Hypothalamus (tissue), 51 donors: ENCODE measurements at regions not wholly inside any gene's neighbourhood (a gene's known extent, or its start where the extent isn't known, plus 50 kb on each side); places are given as distances from the start of the nearest gene placed in this dataset.

Experiments
- DNase-seq, 51 donors: peaks; one replicate each; lab custom pipeline; 2025; lab: John Stamatoyannopoulos, UW

DNA sequence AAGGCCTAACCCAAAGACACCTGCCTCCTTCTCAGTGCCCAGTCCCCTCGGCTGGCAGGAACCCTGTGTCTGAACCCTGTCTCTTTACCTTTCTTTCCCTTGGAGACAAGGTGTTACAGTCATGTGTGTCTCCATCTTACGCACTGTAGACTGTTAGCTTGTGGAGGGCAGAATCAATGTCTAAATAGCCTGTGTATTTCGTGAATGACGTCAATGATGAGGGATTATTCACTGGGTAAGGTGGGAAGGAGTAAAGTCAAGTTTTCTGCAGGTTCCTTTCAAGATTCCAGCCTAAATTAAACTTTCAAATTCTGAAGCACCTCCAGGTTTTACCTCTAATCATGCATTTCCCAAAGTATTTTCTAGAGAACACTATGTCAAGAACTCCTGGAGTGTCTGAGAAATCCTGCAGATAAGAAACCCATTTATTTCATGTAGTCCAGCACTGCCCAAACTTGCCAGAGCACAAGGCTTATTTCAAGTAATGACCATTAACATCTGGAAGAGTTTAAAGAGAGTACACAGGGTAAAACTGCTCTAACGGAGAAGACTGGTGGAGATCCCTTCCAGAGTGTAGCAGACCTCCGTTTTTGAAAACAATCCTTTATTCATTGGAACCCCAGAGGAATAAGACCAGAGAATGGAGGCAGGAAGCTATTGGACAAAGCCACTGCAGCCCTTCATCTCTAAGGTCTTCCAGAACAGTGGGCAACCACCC, 72.8 kb downstream of the KCNF1 start:
- no peak for DNase-seq

DNA sequence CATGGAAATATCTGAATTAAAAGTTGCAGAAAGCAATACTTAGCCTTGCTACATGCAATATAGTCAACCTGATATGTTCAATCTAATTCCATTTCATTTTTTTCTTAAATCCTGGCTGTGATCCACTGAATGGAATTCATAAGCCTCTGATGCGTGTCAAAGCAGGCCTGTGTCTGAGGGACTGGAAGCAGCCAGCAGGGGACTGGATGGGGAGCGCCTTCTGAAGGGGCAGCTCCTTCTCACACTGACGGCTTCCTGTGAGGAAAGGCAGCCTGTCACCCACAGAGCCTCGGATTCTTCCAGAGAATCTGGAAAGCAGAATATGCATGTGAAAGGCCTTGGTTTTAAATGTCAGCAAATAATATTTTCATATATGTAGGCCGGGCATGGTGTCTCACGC, 73.5 kb downstream of the KCNF1 start:
- no peak for DNase-seq

DNA sequence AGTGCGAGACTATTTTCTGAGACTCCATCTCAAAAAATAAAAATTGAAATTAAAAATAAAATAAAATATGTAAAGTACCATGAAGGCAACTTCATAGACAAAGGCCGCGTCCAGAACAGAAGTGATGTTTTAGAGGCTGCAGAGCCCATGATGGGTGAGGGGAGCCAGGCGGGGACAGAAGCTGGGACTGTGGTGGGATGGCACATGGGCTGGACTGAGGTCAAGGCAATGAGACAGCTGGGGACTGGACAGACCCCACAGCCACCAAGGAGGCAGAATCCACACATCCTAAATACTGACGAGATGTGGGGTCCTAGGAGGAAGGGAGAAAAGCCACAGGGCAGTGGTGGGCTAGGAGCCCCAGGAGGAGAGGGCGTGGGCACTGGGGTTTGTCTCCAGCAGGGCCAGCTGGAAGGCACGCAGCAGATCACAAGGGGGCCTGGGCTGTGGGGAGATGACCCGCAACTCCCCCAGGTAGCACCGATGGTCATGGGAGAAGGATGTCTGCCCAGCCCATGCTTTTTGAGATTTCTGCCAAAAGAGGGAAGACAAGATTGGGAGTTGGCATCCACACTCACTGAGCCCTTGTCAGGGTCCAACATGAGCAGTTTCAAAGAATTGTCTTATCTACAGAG, 74.3 kb downstream of the KCNF1 start:
- no peak for DNase-seq

DNA sequence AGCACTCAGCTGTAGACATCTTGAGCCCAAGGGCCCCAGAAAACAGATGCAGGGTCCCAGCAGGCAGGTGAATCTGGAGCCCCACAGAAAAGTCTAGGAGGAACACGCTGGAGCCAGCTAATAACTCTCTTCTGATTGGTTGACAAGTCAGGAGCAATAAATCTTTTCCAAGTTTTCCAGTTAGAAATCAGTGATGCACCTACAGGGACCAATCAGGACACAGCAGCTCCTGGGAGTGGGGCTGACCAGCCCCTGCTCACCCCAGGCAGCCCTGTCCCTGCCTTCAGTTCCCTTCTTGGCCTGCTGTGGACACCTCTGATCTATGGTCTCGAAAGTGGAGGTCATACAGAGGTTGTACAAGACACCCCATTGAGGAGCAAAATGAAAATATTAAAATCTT, 75.7 kb downstream of the KCNF1 start:
- no peak for DNase-seq

DNA sequence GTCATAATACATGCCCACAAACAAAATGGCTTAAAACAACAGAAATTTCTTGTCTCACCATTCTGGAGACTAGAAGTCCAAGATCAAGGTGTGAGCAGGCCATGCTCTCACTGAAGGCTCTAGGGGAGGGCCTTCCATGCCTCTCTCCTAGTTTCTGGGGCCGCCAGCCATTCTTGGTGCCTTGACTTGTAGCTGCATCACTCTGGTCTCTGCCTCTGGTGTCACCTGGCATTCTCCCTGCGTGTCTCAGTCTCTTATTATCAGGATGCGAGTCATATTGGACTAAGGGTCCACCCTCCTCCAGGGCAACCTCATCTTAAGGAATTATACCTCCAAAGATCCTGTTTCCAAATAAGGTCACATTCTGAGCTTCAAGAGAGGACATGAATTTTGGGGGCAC, 76.1 kb downstream of the KCNF1 start:
- no peak for DNase-seq

DNA sequence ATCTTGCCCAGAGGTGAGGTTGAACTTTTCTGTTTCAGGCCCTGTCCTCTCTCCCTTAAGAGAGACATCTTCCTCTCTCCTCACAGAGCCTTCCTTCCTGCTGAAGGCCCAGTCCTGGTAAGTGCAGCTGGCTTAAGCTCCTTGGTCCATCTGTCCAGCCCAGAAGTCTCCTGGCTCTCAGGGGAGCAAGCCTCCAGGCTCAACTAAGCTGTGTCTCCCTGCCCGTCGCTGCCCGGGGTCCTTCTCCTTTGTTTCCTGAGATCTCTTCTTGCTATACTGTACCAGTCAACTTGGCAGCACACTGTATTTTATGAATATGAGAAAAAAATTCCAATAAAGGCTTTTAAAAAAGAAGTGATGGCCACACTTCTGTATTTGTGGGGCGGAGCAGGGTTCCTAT, 77.4 kb downstream of the KCNF1 start:
- no peak for DNase-seq

DNA sequence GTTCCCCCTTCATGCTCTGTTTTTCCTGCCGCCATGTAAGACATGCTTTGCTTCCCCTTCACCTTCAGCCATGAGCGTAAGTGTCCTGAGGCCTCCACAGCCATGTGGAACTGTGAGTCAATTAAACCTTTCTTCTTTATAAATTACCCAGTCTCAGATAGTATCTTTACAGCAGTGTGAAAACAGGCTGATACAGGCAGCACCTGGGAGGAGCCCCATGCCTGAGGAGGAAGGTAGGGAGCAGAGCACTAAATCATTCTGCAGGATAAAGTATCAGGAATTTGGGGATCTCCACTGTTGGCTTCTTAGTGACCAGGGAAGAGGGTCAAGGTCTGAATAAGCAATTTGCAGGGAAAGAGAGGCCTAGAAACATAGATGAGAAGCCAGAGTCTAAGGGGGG, 78.0 kb downstream of the KCNF1 start:
- no peak for DNase-seq

DNA sequence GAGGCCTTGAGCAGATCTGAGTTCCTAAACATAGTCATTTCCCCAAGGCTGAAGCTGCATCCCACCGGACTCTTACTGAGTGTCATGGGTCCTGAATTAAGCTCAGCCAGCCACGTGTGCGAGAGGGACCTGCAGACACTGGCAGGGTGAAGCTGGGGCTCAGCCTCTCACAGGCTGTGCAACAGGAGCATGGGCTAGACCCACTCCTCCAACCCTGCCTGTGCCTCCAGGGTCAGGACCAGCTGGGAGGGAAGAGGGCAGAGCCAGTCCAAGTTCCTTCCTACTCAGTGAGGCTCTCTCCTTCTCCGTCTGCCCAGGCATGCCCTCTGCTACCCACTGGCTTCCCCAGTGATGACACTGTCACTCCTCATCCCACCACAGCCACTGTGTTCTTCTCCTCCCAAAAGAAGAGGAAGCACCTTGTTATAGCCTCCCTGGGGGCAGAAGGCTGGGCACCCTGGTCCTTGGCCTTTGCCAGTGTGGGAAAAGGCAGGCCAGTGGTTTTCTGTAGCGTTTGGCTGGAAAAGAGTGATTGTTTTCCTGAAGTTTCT, 78.9 kb downstream of the KCNF1 start:
- no peak for DNase-seq

DNA sequence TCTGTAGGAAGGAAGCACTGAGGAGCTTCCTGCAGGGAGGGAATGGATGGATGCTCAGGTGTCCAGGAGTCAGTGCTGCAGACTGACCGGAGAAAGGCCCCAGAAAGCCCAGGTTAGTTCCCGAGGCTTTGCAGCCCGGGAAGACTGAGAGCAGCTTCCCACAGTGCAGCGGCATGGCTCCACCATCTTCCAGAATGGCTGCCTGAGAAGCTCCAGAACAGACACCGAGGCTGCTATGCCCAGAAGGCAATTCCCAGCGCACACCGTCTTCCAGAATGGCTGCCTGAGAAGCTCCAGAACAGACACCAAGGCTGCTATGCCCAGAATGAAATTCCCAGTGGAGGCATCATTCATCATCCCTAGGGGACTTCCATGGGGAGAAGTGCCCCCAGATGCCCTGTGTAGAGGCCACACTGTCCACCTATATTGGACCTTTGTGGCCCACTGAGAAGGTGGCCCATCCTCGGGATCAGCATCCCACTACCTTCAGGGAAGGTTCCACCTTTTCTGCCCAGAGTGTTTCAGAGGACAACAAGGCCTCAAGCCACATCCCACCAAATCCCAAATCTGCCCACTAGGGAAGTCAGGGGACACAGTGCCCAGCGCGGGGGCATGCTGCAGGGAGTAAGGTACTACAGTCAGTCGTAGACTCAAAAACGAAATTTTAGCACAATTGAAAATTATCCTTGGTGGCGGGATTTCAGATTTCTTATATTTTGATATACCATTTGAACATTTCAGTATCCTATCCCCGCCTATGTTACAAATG, 80.5 kb downstream of the KCNF1 start:
- DNase-seq = no peak

DNA sequence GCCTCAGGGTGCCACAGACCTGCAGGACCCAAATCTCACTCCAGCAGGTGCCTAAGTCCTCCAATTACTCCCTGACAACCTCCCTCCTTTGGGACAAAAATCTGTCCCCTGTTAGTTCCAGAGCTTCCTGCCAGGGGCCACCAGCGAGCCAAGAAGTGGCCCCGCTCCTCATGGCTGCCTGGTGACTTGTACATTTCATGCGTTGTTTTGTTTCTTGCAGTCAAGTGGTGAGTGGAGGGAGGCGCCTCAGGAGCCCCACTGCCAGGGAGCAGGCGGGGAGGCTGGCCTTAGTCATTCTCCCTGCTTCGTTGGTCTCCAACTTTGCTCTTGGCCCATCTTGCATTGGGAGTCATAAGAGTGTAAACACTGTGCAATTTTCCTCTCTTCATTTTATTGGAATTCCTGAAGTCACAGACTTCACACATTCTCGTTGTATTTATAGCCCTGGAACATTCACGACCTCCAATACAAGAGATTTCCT, 81.3 kb downstream of the KCNF1 start:
- DNase-seq = no peak

DNA sequence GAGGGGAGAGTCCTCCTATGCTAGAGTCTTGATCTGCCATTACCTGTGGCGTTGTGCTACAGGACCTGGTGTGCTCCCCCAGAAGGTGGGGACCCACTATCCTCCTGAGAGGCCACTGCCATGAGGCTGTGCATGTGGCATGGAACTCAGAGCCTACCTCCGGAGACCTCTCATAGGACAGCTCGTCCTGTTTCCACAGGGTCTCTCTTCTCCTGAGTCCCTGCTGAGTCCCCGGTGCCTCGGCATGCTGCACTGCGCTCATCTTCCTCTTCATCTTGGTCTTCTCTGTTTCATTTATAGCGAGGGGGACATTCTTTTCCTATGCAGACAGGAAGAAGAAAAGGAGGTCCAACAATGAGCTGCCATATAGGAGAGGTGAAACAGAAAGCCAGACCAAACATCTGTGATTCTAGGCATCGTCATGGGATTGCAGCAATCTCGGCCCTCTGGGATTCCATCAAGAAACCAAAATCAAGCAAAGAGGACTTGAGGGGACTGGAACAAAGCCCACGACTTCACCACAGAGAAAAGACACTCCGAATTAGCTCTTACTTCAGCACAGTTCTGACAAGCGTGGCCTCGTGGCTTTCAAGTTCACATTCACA, 83.7 kb downstream of the KCNF1 start:
- DNase-seq = no peak

DNA sequence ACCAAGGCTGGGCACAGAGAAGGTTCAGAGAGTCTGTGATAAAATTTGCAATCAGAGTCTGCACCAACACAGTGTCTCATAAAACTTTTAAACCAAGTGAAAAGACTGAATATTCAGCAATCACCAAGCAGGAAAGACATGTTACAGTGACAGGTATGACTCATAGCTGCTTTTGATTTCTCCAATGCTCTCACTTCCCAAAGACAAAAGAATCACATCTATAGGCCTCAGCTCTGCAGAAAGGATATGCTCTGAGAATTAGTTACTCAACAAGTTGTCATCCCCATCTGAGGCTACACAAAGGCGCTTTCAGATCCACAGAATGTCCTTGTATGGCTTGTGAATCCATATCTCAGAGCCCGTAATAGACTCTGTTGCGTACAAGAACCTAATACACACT, 92.5 kb downstream of the KCNF1 start:
- DNase-seq = peak in 1 of 51 donors; percentile 40

DNA sequence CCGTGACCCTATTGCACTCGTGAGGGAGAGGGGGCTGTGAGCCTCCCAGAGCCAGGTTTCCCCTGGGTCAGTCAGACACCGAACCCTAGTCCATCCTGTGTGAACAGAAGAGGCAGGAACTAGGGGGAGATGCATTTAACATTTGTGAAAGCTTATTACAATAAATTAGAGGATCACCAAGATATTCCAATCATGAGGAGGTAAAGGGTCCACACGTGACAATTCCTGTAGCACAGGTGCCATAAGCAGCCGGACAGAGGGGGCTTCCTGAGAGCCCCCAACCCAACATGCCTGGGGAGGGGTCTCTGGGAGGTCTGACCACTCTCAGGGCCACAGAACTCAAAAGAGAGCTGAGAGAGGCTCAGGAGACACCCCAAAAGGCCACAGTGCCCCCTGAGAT, 93.3 kb downstream of the KCNF1 start:
- no peak for DNase-seq

DNA sequence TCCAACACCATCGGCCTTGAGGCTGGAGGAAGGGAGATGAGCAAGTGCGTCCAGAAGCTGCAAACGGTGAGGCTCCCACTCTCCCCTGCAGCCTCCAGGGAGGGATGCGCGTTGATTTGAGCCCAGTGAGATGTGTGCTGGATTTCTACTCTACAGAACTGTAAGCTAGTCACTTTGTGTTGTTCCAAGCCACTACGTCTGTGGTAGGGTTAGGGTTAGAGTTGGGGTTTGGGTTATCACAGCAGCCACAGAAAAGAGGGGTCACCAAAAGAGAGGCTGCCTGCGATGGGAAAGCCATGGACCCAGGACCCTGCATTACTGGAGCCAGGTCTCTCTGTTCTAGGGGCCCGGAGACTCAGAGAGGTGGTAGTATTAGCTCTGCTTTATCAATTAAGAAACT, 94.5 kb downstream of the KCNF1 start:
- no peak for DNase-seq

DNA sequence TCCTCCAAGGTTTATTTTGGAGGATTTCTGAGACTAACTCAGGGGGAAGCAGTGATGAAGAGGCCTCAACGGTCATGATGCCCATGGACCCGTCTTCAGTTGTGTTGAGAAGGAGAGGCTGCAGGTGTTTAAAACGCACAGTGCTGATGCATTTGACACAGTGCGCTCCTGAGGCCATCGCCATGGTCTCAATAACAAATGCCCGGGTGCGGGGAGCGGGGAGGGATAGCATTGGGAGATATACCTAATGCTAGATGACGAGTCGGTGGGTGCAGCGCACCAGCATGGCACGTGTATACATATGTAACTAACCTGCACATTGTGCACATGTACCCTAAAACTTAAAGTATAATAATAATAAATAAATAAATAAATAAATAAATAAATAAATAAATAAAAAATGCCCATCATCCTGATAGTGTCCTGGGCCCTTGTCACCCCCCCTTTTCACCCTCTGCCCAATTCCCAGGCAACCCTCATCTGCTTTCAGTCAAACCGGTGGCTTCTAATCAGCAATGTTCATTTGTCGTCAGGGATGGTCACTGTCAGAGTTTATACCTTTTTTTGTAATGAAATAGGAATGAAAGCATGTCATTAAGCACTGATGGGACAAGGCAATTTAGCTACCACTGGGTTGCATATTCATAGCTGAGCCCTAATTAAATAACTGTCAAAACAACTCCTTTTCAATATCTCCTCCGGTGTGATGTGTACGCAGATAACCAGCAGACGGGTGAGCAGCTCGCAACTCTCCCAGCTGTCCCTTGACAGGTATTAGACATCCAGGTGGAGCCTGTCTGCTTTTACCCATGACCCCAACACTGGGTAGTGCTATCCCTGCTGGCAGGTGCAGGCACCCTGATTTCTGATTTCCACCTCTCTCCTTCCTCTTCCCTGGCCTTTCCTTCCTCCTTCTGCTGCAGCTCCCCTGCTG, 95.9 kb downstream of the KCNF1 start:
- no peak for DNase-seq

DNA sequence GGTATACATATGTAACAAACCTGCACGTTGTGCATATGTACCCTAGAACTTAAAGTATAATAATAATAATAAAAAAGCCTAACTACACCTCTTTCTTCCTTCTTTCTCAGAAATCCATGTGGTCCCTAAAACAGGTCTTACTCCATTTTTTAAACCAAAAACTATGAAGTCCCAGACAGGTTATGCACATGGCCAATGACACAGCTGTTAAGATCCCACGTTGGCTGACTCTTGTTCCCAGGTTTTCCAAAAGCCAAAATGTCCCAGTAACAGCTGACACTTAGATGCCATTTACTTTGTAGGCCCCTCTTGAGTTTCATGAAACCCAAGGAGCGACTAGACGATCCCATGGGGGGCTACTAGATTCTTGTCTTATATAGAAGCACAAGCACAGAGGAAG, 97.0 kb downstream of the KCNF1 start:
- no peak for DNase-seq

DNA sequence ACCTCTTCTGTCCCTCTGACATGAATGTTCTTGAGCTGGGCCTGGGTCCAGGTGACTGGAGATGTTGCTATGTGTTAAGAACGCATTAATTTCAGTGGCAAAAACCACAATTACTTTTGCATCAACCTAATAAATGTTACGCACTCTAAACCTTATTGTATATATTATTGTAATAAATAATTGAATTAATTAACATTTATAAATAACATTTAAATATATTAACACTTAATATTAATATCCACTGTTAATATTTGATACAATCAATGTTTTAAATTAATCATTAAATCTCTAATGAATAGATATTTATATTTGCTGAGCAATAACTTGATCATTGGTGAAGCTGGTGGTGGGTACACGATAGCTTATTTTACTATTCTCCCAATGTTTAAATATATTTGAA, 97.4 kb downstream of the KCNF1 start:
- DNase-seq = no peak

DNA sequence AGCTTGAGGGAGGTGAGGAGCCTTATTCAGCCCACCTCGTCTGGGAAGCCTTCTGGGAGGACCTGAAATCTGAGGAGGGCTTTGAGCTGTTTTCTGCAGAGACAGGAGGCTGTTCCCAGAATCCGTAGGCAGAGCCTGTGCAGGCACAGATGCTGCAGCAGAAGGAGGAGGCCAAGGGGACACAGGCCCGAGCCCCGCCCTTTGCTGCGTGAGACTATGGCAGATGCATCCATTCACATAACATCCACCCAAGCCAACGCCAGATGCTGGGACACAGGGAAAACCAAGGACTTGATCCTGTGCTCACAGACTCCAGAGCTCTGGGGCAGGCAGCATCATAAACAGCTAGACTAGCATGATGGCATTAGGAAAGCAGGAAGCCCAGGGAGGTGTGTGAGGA, 98.2 kb downstream of the KCNF1 start:
- DNase-seq = peak in 1 of 51 donors; percentile 40

DNA sequence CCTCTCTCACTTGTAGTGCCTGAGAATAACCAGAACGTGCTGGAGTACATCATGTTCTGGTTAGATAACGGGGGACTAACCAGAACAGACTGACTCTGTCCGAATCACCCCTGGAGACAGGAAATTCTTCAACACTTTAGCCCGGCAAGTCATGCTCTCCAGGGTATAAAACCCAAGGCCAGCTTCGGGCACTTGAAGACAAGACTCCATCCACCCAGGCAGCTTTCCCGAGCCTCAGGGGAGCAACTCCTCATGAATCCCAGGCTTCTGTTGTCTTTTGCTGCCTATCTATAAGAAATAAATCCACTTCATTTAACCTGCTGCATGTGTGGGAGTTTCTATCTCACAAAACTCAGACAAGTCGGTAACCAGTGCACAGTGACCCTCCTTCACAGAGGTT, 99.6 kb downstream of the KCNF1 start:
- DNase-seq = no peak

DNA sequence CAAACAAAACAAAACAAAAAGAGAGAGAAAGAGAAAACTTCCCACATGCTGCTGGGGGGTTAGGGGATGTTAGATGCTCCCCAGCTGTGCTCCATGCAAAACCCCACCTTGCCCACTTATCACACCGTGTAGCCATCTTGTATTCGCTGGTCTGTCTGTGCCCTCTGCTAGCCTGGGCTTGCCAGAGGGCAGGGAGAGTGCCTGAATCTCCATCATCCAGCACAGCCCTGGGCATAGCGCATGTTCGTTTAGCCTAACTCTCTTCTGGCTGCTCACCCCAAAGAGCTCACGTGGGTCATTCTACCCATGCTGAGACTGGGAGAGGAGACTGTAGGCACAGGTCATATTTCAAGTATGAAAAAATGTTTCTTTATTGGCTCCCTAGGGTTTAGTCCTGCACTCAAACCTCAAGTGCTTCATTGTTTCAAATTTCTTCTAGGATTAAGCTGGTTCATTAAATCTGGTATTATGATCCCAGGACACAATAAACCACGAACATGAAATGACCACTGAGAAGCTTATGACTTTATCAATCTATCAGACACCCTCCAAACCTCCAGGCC, 100.5 kb downstream of the KCNF1 start:
- DNase-seq = no peak
